ENCODE measurements at regions not wholly inside any gene's neighbourhood (a gene's known extent, or its start where the extent isn't known, plus 50 kb on each side); places are given as distances from the start of the nearest gene placed in this dataset.
"Not testable (repeated sequence)": the region's sequence is repeated elsewhere in the genome, so short reads cannot be mapped to it uniquely, and the experiment has no call there.

GRCh38 chr6:113756290-113756665, 100.9 kb upstream of the MARCKS start:
- no peak for DNase-seq (ENCODE audit: low read depth)

- DNase-seq (ENCODE audit: low read depth), result no peak
These were observed 98.9 kb upstream of the MARCKS start for GRCh38 chr6:113758214-113758613.

- DNase-seq (ENCODE audit: low read depth), result no peak
These were observed 98.1 kb upstream of the MARCKS start for GRCh38 chr6:113758826-113759574.

GRCh38 chr6:113762641-113763040, 94.5 kb upstream of the MARCKS start:
- no peak for DNase-seq (ENCODE audit: low read depth)

GRCh38 chr6:113763311-113763766, 93.8 kb upstream of the MARCKS start:
- DNase-seq (ENCODE audit: low read depth), result no peak

GRCh38 chr6:113763876-113764275, 93.3 kb upstream of the MARCKS start:
- DNase-seq (ENCODE audit: low read depth), result no peak

- DNase-seq (ENCODE audit: low read depth), result no peak
These were observed 91.2 kb upstream of the MARCKS start for GRCh38 chr6:113765909-113766308.

- DNase-seq (ENCODE audit: low read depth), result no peak
These were observed 89.2 kb upstream of the MARCKS start for GRCh38 chr6:113767985-113768384.

GRCh38 chr6:113772961-113773360, 84.2 kb upstream of the MARCKS start:
- no peak for DNase-seq (ENCODE audit: low read depth)

GRCh38 chr6:113774127-113774825, 82.9 kb upstream of the MARCKS start:
- DNase-seq (ENCODE audit: low read depth), result no peak

- DNase-seq (ENCODE audit: low read depth), result no peak
These were observed 80.1 kb upstream of the MARCKS start for GRCh38 chr6:113776998-113777397.

GRCh38 chr6:113777601-113778000, 79.5 kb upstream of the MARCKS start:
- DNase-seq (ENCODE audit: low read depth), result no peak

- DNase-seq (ENCODE audit: low read depth), result no peak
These were observed 77.5 kb upstream of the MARCKS start for GRCh38 chr6:113779656-113780055.

GRCh38 chr6:113782636-113783035, 74.5 kb upstream of the MARCKS start:
- no peak for DNase-seq (ENCODE audit: low read depth)

GRCh38 chr6:113786168-113786567, 71.0 kb upstream of the MARCKS start:
- DNase-seq (ENCODE audit: low read depth), result no peak

GRCh38 chr6:113788586-113788985, 68.6 kb upstream of the MARCKS start:
- no peak for DNase-seq (ENCODE audit: low read depth)

GRCh38 chr6:113791225-113791624, 65.9 kb upstream of the MARCKS start:
- not testable (repeated sequence) for DNase-seq (ENCODE audit: low read depth)

- not testable (repeated sequence) for DNase-seq (ENCODE audit: low read depth)
These were observed 61.8 kb upstream of the MARCKS start for GRCh38 chr6:113795371-113795770.

- no peak for DNase-seq (ENCODE audit: low read depth)
These were observed 61.1 kb upstream of the MARCKS start for GRCh38 chr6:113796038-113796437.

GRCh38 chr6:113802779-113803178, 54.4 kb upstream of the MARCKS start:
- DNase-seq (ENCODE audit: low read depth), result no peak

- DNase-seq (ENCODE audit: low read depth), result no peak
These were observed 51.9 kb upstream of the MARCKS start for GRCh38 chr6:113805173-113805790.

- no peak for DNase-seq (ENCODE audit: low read depth)
These were observed 51.2 kb upstream of the MARCKS start for GRCh38 chr6:113805811-113806495.
